HG03354 (cell line): ENCODE measurements at regions not wholly inside any gene's neighbourhood (a gene's known extent, or its start where the extent isn't known, plus 50 kb on each side); places are given as distances from the start of the nearest gene placed in this dataset.
"Not testable (repeated sequence)": the region's sequence is repeated elsewhere in the genome, so short reads cannot be mapped to it uniquely, and the experiment has no call there.

Source experiments
- ATAC-seq: cut with Tn5 transposase; IDR thresholded peaks from one replicate; pipeline ENCODE4 v1.9.1; 2021; ENCODE audit warnings: mild to moderate bottlenecking; ENCODE audit not compliant: unreplicated experiment, poor library complexity, severe bottlenecking

GRCh38 chr3:22421589-22421988, 670.6 kb upstream of the ZNF385D start:
- no peak for ATAC-seq

DNA sequence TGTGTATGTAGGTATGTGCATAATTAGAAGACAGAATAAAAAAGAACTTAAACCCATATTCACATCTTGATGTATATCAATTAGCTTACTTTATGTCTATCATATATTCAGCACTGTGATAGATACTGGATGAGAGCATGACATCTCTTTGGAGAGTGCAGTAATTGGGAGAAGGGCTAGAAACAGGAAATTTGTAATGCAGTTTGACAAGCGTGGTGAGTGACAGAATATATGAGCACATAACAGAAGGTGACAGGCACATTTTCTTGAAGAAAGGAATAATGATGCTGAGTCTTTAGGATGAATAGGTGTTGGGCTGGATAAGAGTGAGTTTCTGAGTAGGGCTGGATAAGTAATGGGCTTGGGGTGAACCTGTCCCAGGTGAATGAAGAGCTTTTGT, 680.3 kb upstream of the ZNF385D start:
- ATAC-seq, result no peak

DNA sequence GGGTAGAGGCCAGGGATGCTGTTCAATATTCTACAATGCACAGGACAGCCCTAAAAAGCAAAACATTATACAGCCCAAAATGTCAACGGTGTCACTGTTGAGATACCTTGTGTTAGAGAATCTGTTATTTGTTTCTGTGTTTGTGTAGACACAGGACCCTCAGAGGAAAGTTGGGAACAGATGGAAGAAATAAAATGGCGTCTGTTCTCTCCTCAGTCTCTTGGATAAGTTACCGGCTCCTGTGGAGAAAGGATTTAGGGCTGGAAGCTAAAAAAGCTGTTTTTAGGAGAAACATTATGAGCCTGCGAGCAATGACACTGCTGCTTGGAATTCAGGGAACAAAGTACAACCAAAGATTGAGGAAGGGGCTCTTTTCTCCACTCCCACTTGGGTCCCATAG, 688.6 kb upstream of the ZNF385D start:
- no peak for ATAC-seq

DNA sequence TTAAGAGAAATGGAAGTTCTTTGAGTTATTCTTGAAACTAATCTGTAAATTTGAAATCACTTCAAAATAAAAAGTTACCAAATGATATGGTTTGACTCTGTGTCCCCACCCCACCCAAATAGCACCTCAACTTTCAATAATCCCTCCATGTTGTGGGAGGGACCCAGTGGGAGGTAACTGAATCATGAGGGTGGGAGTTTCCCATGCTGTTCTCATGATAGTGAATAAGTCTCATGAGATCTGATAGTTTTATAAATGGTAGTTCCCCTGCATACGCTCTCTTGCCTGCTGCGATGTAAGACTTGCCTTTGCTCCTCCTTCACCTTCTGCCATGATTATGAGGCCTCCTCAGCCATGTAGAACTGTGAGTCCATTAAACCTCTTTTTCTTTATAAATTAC, 690.7 kb upstream of the ZNF385D start:
- ATAC-seq, result no peak

DNA sequence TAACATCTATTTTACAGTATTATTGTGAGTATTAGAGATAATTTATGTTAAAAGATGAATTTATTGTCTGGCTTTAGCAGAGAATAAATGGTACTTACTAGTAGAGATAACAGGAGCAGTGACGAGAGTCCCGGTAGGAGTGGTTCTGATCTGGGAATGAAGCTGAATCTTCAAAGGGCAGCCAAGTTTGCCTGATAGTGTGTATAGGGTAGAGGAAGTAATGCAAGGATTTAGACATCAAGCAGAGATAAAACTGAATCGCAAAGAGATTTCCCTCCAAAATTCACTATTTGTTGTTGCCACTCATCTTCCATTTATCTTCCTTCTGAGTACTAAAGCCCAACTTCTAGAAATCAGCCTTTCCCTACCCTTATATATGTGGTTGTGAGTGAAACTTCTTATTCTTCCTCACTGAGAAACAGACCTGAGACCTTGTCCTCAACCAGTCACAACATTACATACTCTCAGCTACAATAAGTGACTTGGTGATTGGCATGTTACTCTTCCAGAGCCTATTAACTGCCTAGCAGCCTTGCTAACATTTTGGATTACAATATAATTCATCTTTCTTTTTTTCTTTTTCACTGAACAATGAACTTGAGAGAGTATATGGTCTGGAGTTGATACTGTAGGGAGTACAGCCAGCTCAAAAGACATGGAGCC, 692.7 kb upstream of the ZNF385D start:
- no peak for ATAC-seq

DNA sequence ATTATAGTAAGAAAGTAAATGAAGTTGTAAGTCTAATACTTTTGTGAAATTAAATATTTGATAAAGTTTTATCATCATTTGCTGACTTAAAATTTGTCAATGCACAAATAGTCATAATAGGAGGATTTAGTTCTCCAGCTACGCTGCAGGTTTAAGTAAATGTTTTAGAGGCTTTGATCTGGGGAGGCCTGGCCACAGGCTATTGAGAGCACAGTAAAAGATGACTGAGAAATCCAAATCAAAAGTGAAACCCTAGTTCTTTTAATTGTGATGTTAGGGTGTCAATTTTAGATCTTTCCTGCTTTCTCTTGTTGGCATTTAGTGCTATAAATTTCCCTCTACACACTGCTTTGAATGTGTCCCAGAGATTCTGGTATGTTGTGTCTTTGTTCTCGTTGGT, 694.3 kb upstream of the ZNF385D start:
- ATAC-seq, result not testable (repeated sequence)

GRCh38 chr3:22450786-22451400, 699.9 kb upstream of the ZNF385D start:
- ATAC-seq, result no peak

DNA sequence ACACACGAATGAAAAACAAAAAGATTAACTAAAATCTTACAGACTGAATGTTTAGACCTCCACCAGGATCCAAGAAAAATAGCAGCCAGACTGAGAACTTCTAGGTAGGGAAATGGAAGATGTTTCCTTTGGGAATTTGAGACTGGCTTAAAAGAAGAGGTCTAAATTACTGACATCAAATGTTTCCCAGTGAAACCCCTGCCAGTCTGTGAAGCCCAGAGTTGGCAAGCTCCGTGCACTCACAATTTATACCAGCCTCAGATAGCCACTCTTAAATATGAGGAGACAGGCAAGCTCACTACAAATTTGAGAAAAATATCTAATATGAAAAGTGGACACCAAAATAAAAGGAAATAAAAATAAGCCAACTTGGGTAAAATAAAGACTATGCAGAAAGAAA, 700.5 kb upstream of the ZNF385D start:
- ATAC-seq, result no peak

DNA sequence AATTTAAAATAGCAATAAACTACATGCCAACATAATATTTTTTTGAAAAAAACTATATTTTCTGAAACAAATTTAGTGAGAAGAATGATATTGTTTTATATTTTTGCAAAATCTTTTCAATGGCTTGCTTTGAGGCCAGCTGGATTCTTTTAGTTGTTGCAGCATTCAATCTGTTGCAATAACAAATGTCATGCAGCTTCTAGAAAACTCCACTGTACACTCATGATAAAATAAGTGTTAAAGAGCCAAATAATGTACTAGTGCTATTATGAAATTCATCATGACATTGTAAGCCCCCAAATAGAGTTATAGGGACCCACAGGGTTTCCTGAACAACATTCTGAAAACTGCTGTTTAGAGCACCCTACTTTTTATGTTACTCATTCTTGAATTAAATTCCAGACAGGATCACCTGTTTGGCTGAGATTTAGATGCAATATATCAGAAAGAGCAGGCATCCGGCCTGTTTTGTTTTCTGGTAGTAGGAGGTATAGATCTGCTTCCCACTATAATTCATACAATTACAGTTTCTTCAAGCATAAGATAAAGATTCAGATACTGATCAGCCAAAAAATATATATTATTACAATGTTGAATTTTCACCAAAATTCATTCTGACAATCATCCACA, 703.0 kb upstream of the ZNF385D start:
- no peak for ATAC-seq

- ATAC-seq, result no peak
Observed at GRCh38 chr3:22469995-22470394, 719.0 kb upstream of the ZNF385D start.

GRCh38 chr3:22471557-22471956, 720.5 kb upstream of the ZNF385D start:
- no peak for ATAC-seq

GRCh38 chr3:22474706-22475445, 723.9 kb upstream of the ZNF385D start:
- no peak for ATAC-seq

- no peak for ATAC-seq
Observed at GRCh38 chr3:22475665-22476240, 724.7 kb upstream of the ZNF385D start.

DNA sequence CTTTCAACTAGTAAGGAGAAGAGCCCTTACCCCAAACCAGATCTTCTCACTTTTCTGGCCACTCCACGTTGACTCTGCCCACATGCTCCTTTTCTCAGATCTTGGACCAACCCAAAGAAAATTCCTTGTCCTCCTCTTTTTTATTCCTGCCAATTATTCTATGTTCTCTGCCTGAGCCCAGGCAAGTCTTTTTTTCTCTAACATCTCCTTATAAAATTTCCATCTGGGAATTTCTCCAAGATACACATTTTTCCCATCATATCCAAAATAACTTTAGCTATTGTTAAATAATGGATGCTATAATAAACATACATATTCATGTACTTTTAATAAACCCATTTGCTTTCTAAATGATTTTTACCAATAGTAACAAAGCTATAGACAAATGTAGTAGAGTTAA, 726.0 kb upstream of the ZNF385D start:
- ATAC-seq, result no peak

DNA sequence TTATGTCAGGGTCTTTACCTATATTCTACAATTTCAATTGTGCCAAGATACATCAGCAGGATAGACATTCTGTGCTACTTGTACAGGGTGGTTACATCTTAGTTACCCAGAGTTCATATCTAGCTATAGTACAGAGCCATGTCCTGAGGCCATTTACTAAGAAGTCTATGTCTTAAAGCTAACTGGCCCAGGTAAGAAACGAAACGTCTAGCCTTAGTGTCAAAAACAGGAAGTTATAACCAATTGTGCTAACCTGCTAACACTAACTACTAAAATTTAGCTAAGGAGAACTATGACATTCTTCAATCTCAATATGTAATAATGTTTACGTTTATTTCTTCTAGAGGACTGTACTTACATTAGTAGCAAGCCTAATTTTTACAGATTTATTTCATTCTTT, 717.2 kb upstream of the UBE2E2 start:
- ATAC-seq, result no peak

DNA sequence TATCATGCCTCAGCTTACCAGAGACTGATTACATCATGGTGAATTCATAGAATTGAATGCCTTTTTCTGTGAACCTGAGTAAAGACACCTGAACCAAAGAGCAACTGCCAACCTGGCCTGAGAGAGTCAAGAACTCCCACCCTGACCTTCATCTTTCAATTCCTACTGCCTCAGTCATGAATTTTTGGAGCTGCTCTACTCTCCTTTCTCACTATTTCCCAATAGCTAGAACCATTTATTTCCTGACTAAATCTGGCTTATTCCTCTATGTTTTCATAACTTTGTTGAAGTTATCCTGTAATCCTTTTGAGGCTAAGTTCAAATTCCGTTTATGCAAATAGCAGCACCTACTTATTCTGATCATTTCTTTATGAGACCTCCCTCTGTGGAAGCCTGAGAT, 712.4 kb upstream of the UBE2E2 start:
- no peak for ATAC-seq

DNA sequence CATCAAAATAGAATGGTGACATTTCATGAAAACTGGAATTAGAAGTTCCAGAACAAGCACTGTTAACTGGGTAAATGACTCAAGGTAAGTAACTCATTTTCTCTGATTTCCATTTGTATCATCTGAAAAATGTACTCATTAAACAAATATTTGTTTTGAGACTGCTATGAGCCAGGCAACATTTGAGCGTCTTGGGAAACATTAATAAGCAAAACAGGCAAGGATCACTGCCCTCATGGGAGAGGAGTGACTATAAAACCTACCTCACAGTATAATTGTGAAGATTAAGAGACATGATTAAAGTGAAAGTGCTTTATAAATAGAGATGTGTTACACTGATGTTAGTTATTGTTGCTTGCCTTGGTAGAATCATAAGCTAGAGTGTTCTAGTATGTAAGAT, 711.8 kb upstream of the UBE2E2 start:
- no peak for ATAC-seq

GRCh38 chr3:22492342-22492741, 710.8 kb upstream of the UBE2E2 start:
- no peak for ATAC-seq

DNA sequence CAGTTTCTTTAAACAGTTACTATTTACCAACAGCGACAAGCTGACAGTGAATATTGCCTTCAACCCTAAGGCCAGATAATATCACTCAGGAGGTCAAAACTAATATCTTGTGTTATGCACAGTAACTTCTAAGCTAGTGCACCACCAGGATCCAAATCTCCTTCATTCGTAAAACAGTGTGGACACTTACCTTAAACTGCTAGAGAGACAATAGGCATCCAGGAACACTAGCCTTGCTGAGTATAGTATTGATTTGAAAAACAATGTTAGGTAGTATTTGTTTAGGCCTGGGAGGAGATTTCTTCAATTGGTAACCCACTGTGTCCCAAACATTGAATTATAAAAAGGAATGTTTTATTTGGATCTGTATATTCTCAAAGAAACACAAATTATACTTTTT, 707.9 kb upstream of the UBE2E2 start:
- ATAC-seq, result no peak

- no peak for ATAC-seq
Observed at GRCh38 chr3:22495791-22496190, 707.3 kb upstream of the UBE2E2 start.
